Peyer's patch (tissue), 4 donors: ENCODE measurements at regions not wholly inside any gene's neighbourhood (a gene's known extent, or its start where the extent isn't known, plus 50 kb on each side); places are given as distances from the start of the nearest gene placed in this dataset.
"Not testable (repeated sequence)": the region's sequence is repeated elsewhere in the genome, so short reads cannot be mapped to it uniquely, and the experiment has no call there.

Experiments used
- DNase-seq, 3 donors: peaks; one replicate each; pipeline ENCODE4 v3.0.0-alpha.2; 2017 to 2019
- H3K27ac ChIP-seq, 4 donors: fragments of 200-600 bp; sonication (generic); one replicate each; pipeline ENCODE4 v1.5.1; 2016 to 2019
- H3K27me3 ChIP-seq, 2 donors: fragments of 200-600 bp; sonication (generic); one replicate each; pipeline ENCODE4 v1.5.1; 2019
- H3K36me3 ChIP-seq, 3 donors: fragments of 200-600 bp; sonication (generic); one replicate each; pipeline ENCODE4 v1.5.1; 2016 to 2019
- H3K4me1 ChIP-seq, 4 donors: fragments of 200-600 bp; sonication (generic); one replicate each; pipeline ENCODE4 v1.5.1; 2016 to 2019
- H3K4me3 ChIP-seq, 4 donors: fragments of 200-600 bp; sonication (generic); 1 replicate in 3 of 4; 2 replicates in 1 of 4; pipeline ENCODE4 v1.5.1; 2016 to 2019; ENCODE audit warnings: mild to moderate bottlenecking in 1 of 4
- H3K9me3 ChIP-seq, 4 donors: fragments of 200-600 bp; sonication (generic); one replicate each; pipeline ENCODE4 v1.5.1; 2016 to 2019; ENCODE audit warnings: mild to moderate bottlenecking in 1 of 4
- CTCF ChIP-seq, 6 experiments: fragments of 450-650 bp in 4 of 6; fragments of 200-600 bp in 2 of 6; sonication (generic) in 1 of 6; IDR thresholded peaks; one replicate each; pipeline ENCODE4 v1.5.1; 2017 to 2019; ENCODE audit warnings: antibody characterized with exemption in 6 of 6, mild to moderate bottlenecking in 3 of 6, moderate library complexity in 1 of 6
- POLR2A ChIP-seq, 2 donors: fragments of 450-650 bp; IDR thresholded peaks; one replicate each; pipeline ENCODE4 v1.5.1; 2017; ENCODE audit warnings: antibody characterized with exemption in 2 of 2, mild to moderate bottlenecking in 2 of 2, moderate library complexity in 2 of 2

- Histone ChIP-seq H3K27ac (no peak overlapping the region), H3K36me3 (no peaks in the 10 kb centered on the region), H3K4me3 (no peak overlapping the region), H3K27me3 (no peaks in the 10 kb centered on the region), H3K9me3 (no peaks in the 10 kb centered on the region), H3K4me1 (no peaks in the 10 kb centered on the region)
- TF ChIP-seq POLR2A (IDR thresholded peaks at IDR 0.05) (no peak), CTCF (IDR thresholded peaks at IDR 0.05) (no peak)
- no peak for DNase-seq
These were observed 207.0 kb upstream of the ACO1 start for GRCh38 chr9:32177396-32177795.

- no peak for DNase-seq
- TF ChIP-seq POLR2A (IDR thresholded peaks at IDR 0.05) (no peak), CTCF (IDR thresholded peaks at IDR 0.05) (no peak)
- Histone ChIP-seq H3K4me1 (no peaks in the 10 kb centered on the region), H3K4me3 (no peak overlapping the region), H3K27me3 (no peaks in the 10 kb centered on the region), H3K36me3 (no peaks in the 10 kb centered on the region), H3K9me3 (no peaks in the 10 kb centered on the region), H3K27ac (no peak overlapping the region)
These were observed 203.8 kb upstream of the ACO1 start for GRCh38 chr9:32180597-32180996.

- Histone ChIP-seq H3K4me3 (no peak overlapping the region), H3K27me3 (no peaks in the 10 kb centered on the region), H3K4me1 (no peaks in the 10 kb centered on the region), H3K27ac (no peak overlapping the region), H3K36me3 (no peaks in the 10 kb centered on the region), H3K9me3 (no peaks in the 10 kb centered on the region)
- TF ChIP-seq CTCF (IDR thresholded peaks at IDR 0.05) (no peak), POLR2A (IDR thresholded peaks at IDR 0.05) (no peak)
- no peak for DNase-seq
These were observed 184.2 kb upstream of the ACO1 start for GRCh38 chr9:32200241-32200640.

- H3K27me3 ChIP-seq: no peaks in the 10 kb centered on the region
- no peak for DNase-seq
- no peaks in the 10 kb centered on the region for H3K36me3 ChIP-seq
- H3K9me3 ChIP-seq: no peaks in the 10 kb centered on the region
- no peak overlapping the region for H3K27ac ChIP-seq
- H3K4me3 ChIP-seq: no peak overlapping the region
- H3K4me1 ChIP-seq: no peaks in the 10 kb centered on the region
- TF ChIP-seq CTCF (IDR thresholded peaks at IDR 0.05) (no peak), POLR2A (IDR thresholded peaks at IDR 0.05) (no peak)
These were observed 183.5 kb upstream of the ACO1 start for GRCh38 chr9:32200896-32201295.

- H3K36me3 ChIP-seq, H3K27ac ChIP-seq, H3K4me3 ChIP-seq, H3K27me3 ChIP-seq, H3K4me1 ChIP-seq, DNase-seq, H3K9me3 ChIP-seq: not testable (repeated sequence)
These were observed 175.3 kb upstream of the ACO1 start for GRCh38 chr9:32209164-32209563.

GRCh38 chr9:32218100-32218767 lies 166.2 kb upstream of the ACO1 start:
- TF ChIP-seq CTCF (IDR thresholded peaks at IDR 0.05) (no peak), POLR2A (IDR thresholded peaks at IDR 0.05) (no peak)
- H3K4me3 ChIP-seq: no peak overlapping the region
- H3K9me3 ChIP-seq: no peaks in the 10 kb centered on the region
- H3K4me1 ChIP-seq: no peaks in the 10 kb centered on the region
- no peak for DNase-seq
- H3K36me3 ChIP-seq: no peaks in the 10 kb centered on the region
- H3K27ac ChIP-seq: no peak overlapping the region
- H3K27me3 ChIP-seq: no peaks in the 10 kb centered on the region
